HK-2 (cell line): ENCODE measurements at regions not wholly inside any gene's neighbourhood (a gene's known extent, or its start where the extent isn't known, plus 50 kb on each side); places are given as distances from the start of the nearest gene placed in this dataset.

Experiments
- DNase-seq: peaks from one replicate; pipeline ENCODE4 v3.0.0-alpha.2; 2018; ENCODE audit not compliant: unreplicated experiment

DNA sequence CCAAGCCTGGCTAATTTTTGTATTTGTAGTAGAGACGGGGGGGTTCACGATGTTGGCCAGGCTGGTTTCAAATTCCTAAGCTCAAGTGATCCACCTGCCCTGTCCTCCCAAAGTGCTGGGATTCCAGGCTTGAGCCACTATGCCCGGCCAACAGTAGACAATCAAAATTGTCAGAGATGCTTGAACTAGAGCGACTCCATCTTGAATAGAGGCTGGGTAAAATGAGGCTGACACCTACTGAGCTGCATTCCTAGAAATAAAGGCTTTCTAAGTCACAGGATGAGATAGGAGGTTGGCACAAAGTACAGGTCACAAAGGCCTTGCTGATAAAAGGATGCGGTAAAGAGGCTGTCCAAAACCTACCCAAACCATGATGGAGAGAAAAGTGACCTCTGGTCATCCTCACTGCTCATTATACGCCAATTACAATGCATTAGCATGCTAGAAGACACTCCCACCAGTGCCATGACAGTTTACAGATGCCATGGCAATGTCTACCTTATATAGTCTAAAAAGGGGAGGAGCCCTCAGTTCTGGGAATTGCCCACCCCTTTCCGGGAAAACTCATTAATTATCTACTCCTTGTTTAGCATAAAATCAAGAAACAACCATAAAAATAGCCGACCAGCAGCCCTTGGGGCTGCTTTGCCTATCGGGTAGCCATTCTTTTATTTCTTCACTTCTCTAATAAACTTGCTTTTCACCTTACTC lies 134.5 kb downstream of the BAMBI start:
- DNase-seq = no peak

DNA sequence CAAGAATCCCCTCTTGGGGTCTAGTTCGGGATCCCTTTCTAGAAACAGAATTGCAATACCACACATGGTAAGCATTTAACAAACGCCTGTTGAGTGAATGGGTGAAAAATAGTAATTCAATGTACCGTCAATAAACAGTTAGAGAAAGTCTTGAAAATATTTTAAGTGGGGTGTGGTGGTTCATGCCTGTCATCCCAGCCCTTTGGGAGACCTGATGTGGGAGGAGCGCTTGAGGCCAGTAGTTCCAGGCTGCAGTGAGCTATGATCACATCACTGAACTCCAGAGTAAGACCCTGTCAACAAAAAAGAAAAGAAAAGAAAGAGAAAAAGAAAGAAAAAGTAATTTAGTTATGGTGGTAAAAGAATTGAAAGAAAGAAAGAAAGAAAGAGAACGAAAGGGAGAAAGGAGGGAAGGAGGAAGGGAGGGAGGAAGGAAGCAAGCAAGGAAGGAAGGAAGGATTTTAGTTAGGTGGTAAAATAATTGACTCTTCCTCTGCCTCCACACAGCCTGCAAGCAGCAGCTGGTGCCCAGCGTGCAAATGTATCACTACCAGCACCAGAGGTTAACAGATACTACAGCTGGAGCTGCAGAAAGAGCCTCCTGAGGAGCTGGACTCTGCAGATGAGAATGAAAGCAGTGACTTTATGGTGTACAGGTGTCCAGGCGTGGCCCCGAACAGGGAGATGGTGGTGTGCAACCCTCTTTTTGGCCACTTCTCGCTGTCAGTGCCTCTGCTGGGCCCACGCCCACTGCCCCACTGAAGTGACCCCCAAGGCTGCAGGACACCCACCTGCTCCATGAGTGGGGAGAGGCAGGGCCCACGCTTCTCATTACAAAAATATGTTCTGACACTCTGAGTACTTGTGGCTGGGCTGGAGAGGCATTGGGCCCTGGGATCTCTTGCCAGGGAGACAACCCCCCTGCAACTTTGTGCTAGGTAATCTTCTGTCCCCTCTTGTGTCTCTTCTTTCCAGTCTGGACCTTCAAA lies 135.4 kb downstream of the BAMBI start:
- no peak for DNase-seq

DNA sequence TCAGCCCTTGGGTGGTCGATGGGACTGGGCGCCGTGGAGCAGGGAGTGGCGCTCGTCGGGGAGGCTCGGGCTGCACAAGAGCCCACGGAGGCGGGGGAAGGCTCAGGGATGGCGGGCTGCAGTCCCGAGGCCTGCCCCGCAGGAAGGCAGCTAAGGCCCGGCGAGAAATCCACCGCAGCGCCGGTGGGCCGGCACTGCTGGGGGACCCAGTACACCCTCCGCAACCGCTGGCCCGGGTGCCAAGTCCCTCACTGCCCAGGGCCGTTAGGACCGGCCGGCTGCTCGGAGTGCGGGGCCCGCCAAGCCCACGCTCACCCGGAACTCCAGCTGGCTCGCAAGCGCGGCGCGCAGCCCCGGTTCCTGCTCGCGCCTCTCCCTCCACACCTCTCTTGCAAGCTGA lies 138.4 kb downstream of the BAMBI start:
- DNase-seq = no peak

DNA sequence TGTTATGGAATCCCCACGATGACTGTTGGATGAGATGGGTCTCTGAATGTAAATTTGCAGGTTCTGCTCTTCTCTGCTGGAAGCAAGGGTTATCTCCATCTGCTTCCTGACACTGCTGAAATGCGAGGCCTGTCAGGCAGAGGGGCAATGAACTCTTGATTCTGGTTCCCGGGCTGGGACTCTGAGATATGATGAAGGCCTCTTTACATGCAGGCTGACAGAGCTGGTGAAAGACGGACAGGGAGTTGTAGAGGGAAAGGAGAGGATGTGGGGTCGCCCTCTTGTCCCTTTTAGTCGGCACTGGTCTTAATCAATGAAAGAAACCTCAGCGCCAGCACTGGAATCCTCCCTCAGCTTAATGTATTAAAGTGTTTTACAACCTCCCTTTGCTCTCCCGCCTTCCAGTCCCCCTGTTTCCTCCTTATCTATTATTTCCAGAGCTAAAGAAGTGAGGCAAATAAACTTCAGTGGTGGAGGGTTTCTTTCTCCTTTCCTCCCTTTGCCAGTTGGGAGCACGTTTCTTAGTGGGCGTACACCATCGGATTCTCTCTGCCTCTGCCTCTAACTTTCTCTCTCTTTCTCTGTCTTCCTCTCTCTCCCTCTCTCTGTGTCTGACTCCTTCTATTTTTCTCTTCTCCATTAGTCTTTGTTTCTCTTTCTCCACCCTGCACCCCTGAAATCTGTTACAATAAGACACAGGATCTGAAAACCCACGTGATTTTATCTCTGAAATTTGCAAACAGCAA lies 145.6 kb downstream of the BAMBI start:
- DNase-seq = no peak

DNA sequence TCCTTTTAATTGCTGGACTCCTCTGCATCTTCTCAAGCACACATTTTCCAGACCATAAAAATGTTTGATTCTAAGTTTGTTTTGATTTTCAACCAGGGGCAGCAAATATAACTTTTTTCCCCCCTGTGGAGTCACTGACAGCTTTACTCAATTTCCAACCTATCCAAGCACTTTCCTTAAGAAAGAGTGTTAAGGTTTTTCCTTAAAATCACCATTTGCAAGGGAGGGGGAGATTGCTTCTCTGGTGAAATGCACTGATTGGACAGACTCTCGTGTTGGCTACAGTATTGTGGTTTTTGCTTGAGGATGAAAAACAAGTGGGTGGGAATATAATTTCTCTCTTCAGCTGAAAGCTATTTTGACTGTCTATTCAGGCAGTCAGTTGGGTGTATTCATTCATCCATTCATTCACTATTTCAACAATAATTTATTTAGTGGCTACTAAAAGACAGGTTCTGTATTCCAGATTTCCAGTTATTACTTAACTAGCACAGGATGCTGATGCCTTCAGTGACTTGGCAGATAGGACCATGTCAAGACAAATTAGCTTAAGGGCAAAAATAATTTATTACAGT lies 146.3 kb downstream of the BAMBI start:
- DNase-seq = no peak

DNA sequence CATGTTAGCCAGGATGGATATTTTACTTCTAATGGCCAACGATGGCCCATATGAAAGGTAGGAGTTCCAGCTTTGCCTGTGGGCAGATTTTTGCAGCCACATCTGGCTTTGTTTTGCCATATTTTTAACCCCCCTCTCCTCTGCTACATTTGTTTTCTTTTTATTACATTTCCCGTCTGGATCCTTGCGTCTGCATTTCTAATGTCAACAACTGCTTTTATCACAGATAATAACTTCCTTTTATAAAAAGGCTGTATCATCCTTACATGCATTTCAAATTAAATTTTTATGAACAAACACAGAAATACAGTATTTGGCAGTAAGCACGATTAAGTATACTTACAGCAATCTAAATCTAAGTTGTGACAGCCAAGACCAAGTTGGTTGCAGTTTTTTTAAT lies 156.0 kb downstream of the BAMBI start:
- DNase-seq = no peak

DNA sequence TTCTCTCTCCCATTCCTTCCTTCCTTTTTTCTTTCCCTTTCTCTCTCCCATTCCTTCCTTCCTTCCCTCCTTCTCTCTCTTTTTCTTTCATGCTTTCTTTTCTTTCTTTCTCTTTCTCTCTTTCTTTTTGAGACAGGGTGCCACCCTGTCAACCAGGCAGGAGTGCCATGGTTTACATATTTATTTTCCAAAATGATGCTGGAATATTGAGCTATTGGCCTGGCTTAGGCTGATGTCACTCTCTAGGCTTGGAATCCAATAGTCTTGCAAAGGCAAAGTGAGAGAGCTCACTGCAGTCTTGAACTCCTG lies 159.1 kb downstream of the BAMBI start:
- DNase-seq = no peak

DNA sequence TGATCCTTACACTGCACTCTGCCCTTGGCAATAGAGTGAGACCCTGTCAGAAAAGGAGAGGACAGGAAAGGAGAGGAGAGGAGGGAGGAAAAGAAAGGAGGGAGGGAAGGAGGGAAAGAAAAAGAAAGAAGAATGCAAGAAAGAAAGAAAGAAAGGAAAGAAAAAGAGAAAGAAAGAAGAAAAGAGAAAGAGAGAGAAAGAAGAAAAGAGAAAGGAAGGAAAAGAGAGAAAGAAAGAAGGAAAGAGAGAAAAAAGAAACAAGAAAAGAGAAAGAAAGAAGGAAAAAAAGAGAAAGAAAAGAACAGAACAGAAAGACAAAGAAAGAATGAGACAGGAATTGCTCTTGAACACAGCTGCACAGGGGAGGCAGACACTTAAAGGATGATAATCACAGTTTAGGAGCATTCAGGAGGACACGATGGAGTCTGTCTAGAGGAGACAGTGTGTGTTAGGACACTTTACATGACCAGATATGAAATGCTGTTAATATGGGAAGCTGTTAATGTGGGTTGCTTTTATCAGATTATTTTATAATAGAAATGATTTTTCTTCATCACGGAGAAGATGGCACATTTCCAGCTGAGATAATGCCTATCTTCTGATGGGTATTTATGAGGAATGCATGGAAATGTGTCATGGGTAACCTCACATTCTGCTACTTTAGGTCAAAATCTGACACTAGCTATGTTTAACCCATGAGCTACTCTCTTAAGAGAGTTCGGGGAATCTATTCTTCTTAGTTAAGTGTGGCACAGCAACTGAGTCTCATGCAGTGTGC lies 160.5 kb downstream of the BAMBI start:
- no peak for DNase-seq

DNA sequence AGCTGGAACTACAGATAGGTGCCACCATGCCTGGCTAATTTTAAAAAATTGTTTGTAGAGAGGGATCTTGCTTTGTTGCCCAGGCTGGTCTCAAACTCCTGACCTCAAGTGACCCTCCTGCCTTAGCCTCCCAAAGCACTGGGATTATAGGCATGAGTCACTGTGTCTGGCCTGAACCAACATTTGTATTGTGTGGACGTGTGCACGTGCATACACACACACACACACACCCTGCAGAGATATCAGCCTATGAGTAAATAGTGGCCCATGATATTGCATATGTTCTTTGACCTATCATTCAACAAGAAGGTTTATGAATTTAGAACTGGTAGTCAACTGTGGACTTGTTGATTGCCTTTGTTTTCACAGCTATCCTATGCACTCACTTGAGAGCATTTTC lies 161.6 kb downstream of the BAMBI start:
- DNase-seq = no peak

DNA sequence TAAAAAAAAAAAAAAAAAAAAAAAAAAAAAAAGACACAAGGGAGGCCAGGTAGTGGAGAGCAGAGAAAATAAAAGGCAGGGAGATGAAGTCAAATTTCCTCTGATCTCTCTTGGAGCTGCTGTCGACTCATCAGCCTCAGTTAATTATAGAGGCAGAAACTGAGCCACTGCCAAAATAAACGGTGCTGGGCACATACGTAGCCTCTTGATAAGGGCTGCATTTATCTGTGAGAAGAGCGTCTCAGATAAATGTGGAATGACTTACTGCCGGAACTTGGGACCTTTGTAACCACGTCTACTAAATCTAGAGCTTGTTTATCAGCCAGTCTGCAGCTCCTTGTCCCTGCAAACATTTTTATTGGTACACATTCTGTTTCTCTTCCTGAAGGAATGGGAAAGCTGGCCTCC lies 162.3 kb downstream of the BAMBI start:
- no peak for DNase-seq

DNA sequence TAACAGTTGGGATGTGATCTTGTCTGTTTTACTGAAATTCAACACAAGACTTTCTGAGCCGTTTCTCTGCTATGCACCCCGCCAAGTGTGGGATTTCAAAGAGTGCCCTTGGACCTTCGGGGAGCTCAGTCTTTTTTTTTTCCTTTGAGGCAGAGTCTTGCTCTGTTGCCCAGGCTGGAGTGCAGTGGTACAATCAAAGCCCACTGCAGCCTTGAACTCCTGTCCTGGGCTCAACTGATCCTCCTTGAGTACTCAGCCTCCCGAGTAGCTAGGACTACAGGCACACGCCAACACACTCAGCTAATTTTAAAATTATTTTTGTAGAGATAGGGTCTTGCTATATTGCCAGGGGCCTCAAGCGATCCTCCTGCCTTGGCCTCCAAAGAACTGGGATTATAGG lies 162.9 kb downstream of the BAMBI start:
- DNase-seq = no peak

DNA sequence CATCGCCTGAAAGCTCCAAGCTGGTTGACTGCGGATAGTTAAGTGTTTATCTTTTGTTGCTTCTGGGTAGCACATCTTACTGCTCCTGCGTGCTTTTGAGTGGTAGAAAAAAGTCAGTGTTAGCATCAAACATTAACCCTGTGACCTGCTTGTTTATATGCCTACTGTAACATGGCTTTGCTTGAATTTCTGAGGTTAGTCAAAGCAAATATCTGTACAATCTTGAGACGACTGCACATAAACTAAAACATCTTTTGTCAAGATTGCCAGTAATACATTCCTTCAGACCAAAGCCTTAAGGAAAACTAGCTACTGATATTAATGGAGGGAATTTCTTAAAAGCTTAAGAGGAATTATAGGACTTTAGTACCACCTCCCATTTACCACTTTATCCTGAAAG lies 163.7 kb downstream of the BAMBI start:
- DNase-seq = no peak

DNA sequence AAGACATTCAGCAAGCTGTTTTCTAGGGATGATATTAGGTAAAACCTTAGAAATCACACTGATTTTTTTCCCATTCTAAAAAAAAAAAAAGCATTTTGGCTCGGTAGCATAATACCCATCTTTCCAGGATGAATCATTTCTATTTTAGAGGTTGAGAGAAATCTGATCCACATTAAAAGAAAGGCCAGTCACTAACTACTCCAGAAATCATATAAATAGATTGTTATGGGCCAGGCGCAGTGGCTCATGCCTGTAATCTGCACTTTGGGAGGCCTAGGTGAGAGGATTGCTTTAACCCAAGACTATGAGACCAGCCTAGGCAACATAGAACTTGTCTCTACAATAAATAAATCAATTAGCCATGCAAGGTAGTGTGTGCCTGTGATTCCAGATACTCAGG lies 164.3 kb downstream of the BAMBI start:
- no peak for DNase-seq

DNA sequence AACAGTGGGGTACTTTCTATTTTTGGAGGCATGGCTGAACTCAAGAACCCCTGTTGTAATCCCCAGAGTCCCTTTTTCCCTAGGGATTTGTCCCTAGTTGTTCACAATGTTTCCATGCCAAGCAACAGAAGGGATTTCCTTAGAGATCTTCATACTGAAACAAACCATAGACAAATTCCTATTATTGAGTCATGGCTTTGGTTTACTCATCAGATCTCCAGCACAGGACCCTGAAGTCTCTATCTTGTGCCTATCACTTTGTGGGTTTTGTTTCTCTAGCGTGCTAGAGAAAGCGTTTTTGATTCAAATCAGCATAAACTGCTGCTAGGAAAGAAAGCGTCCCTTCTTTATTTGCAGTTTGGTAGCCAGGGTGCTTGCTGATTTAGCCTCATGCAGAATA lies 165.0 kb downstream of the BAMBI start:
- no peak for DNase-seq

DNA sequence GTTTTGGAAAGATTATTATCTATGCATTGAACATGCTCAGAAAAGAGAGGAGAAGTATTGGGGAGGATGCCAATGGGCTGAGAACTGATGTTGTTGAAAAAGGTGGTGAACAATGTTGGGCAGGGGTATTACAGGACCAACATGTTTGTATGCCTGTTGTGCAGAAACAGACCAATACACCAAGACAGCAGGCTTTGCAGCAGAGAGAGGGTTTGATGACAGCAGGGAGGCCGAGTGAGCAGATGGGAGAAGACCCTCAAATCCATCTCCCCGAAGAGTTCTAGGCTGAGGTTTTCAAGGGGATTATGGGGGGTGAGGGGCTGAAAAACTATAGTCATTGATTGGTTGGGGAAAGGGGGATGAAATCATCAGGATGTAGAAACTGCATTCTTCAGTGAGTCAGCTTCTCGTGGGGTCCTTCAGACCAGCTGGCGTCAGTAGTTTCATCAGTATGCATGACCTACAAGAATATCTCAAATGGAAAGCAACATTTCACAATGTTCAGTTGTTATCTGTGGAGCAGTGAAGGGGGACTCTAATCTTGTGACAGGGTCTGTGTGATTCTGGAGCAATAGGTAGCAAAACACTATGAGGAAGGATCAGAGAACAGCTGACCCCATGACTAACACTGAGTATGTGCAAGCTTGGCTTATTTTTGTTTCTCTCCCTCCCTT lies 167.8 kb downstream of the BAMBI start:
- DNase-seq = no peak

DNA sequence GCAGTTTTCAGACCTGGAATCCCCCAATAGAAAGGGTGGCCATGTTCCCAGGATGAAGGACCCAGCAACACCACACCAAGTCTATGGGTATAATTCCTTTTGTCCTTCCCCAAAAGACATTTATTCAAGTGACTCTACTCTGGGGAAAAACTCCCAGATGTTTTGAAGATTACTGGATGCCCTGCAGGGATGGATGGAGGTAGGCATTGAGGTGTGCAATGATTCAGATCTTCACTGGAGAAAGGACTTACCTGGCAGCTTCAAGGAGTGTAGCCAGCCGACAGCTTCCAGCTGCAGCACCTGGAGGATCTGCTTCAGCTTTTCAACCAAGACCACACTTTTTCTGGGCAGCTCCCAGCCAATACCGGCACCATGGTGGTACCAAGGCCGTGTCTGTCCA lies 172.0 kb downstream of the BAMBI start:
- DNase-seq = no peak

DNA sequence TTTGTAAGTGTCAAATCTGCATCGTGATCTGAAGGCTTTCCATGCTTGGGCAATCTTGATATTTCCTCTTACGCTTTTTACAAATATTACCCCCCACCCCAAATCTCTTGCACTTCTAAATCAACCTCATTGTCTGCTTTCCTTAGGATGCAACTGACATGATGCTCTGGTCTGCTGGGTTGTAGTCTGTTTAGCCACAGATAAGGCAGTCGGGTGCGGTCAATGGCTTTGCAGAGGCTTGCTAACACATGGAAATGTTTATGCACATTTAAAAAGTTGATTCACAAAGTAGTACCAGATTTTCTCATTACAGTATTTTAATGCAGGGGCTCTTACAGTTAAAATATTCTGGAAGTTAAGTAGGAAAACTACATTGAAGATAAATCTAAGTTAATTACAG lies 172.5 kb downstream of the BAMBI start:
- no peak for DNase-seq

DNA sequence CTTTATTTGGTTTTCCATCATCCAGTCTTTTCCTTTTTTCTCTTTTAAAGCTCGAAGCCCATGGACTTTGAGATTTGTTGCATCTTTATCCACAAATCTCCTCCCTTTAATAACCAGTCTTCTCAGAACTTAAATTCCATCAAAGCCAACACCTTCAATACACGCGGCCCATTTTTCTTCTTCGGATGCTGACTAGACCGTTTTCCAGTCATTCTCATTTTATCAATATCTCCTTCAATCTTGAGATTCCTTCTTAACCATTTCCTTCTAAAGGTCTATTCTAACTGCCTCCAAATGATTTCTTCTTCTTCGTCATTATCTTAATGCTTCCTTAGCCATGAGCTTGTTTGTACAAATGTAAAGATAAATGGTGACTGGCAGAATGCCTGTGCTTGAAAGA lies 173.5 kb downstream of the BAMBI start:
- no peak for DNase-seq

DNA sequence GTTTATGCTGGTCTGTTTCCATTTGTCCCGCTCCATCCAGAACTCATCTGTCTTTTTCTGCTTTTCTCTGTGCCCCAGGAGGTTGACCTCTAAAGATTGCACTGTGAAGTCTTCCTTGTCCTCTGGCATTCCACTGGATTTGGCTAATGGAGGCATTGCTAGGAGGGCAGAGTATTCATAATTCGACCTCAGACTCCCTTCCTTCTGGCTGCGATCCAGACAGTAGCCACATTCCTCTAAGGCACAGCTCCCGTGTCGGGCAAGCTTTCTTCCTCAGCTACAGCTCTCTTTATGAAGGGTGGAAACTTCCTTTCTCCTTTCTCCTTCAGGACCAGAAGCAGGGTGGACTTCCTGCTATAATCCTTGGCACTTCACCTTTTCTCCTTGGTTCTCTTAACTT lies 175.9 kb downstream of the BAMBI start:
- no peak for DNase-seq

DNA sequence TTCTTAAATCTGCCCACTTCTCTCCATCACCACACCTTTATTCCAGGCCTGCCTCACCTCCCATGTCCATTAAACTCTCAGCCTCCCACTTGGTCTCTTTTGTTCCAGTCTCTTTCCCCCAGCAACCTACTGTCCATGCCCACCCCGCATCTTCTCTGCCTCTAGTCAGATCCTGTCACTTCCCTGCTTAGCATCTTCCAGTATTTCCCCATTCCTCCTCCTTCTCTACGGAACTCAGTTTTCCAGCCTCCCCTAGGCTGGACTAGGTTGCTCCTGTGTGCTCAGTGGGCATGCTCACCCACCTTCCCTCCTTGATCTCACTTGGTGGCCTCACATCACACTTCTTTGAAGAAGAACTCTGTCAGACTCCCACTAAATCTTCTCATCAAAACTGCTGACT lies 179.8 kb downstream of the BAMBI start:
- no peak for DNase-seq

DNA sequence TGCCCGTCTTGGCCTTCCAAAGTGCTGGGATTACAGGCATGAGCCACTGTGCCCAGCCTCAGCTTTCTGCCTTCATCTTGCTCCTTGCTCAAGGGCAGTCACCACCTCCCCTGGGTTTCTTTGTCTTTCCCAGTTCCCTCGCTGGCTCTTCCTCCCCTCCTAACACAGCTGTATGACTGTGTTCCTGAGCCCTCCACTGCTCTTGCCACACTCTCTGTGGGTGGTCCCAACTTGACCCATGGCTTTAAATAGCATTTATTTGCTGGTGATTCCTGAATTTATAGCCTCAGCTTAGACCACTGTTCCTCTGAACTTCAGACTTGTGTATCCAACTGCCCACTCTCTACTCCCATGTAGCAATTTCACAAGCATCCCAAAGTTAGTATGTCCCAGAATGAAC lies 181.3 kb downstream of the BAMBI start:
- DNase-seq = no peak
